ENCODE measurements at regions not wholly inside any gene's neighbourhood (a gene's known extent, or its start where the extent isn't known, plus 50 kb on each side); places are given as distances from the start of the nearest gene placed in this dataset.

DNA sequence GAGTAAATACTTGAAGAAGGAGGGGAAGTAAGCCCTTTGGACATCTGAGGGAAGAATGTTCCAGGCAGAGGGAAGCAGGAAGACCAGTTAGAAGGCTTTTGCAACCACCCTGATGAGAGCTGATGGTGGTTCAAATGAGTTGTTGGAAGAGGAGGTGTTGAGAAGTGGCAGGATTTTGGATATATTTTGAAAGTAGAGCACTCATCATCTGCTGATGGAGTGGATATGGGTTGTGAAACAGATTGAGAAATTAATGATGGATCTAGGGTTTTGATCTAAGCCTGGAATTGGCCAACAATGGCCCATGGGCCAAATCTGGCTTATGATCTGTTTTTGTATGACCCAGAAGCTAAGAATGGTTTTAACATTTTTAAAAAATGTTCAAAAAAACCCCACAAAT lies 230.7 kb downstream of the NDFIP2 start:
- TF ChIP-seq, protein P1, sequence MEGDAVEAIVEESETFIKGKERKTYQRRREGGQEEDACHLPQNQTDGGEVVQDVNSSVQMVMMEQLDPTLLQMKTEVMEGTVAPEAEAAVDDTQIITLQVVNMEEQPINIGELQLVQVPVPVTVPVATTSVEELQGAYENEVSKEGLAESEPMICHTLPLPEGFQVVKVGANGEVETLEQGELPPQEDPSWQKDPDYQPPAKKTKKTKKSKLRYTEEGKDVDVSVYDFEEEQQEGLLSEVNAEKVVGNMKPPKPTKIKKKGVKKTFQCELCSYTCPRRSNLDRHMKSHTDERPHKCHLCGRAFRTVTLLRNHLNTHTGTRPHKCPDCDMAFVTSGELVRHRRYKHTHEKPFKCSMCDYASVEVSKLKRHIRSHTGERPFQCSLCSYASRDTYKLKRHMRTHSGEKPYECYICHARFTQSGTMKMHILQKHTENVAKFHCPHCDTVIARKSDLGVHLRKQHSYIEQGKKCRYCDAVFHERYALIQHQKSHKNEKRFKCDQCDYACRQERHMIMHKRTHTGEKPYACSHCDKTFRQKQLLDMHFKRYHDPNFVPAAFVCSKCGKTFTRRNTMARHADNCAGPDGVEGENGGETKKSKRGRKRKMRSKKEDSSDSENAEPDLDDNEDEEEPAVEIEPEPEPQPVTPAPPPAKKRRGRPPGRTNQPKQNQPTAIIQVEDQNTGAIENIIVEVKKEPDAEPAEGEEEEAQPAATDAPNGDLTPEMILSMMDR (conservative IDR thresholded peaks at IDR 0.05) = no peak
- no peak for TF ChIP-seq ZFX (IDR thresholded peaks at IDR 0.05)
